Activated CD8-positive, alpha-beta memory T cell treated with anti-CD3 and anti-CD28 coated beads for 36 hours (primary cell): ENCODE measurements at regions not wholly inside any gene's neighbourhood (a gene's known extent, or its start where the extent isn't known, plus 50 kb on each side); places are given as distances from the start of the nearest gene placed in this dataset.
"Not testable (repeated sequence)": the region's sequence is repeated elsewhere in the genome, so short reads cannot be mapped to it uniquely, and the experiment has no call there.

Source experiments
- CTCF ChIA-PET: fragments of 350-600 bp; sonication (Branson Sonifier 250); formaldehyde crosslinking; loops from one replicate; lab custom pipeline; 2021; ENCODE audit warnings: antibody characterized with exemption; lab: Charles Lee
- POLR2A ChIA-PET: fragments of 350-600 bp; sonication (Branson Sonifier 250); formaldehyde crosslinking; loops from one replicate; lab custom pipeline; 2021; ENCODE audit warnings: antibody characterized with exemption; lab: Charles Lee

- CTCF ChIA-PET = not testable (repeated sequence)
Measured at GRCh38 chr12:131298526-131299369, 345.0 kb downstream of the ADGRD1 start.

GRCh38 chr12:131299370-131299701 is 345.6 kb downstream of the ADGRD1 start:
- POLR2A ChIA-PET, CTCF ChIA-PET: not testable (repeated sequence)

More at GRCh38 chr12:131298526-131299369, 345.0 kb downstream of the ADGRD1 start:
- POLR2A ChIA-PET = not testable (repeated sequence)

- CTCF ChIA-PET = not testable (repeated sequence)
Measured at GRCh38 chr12:131303576-131303975, 349.9 kb downstream of the ADGRD1 start.

GRCh38 chr12:131304642-131305041 is 350.9 kb downstream of the ADGRD1 start:
- CTCF ChIA-PET, POLR2A ChIA-PET: not testable (repeated sequence)

More at GRCh38 chr12:131303576-131303975, 349.9 kb downstream of the ADGRD1 start:
- POLR2A ChIA-PET = not testable (repeated sequence)

GRCh38 chr12:131309700-131310099 is 356.0 kb downstream of the ADGRD1 start:
- ChIA-PET POLR2A (no interaction called here), CTCF (interaction anchor here (0.6 kb wide), 1 partner anchor 80 kb away, joined by 3 read pairs; no protein-coding TSS in a partner anchor)

GRCh38 chr12:131310227-131310969 is 356.7 kb downstream of the ADGRD1 start:
- CTCF ChIA-PET, POLR2A ChIA-PET: not testable (repeated sequence)

- POLR2A ChIA-PET, CTCF ChIA-PET: not testable (repeated sequence)
Measured at GRCh38 chr12:131311279-131311722, 357.6 kb downstream of the ADGRD1 start.

GRCh38 chr12:131311764-131312163 is 358.1 kb downstream of the ADGRD1 start:
- ChIA-PET CTCF (no interaction called here), POLR2A (no interaction called here)

- CTCF ChIA-PET, POLR2A ChIA-PET: not testable (repeated sequence)
Measured at GRCh38 chr12:131312382-131312781, 358.7 kb downstream of the ADGRD1 start.

- ChIA-PET POLR2A (no interaction called here), CTCF (no interaction called here)
Measured at GRCh38 chr12:131312793-131313545, 359.3 kb downstream of the ADGRD1 start.

GRCh38 chr12:131313635-131314034 is 359.9 kb downstream of the ADGRD1 start:
- CTCF ChIA-PET = no interaction called here
- POLR2A ChIA-PET = no interaction called here

GRCh38 chr12:131314524-131315090 is 360.9 kb downstream of the ADGRD1 start:
- ChIA-PET CTCF (no interaction called here), POLR2A (no interaction called here)

GRCh38 chr12:131315601-131316000 is 361.9 kb downstream of the ADGRD1 start:
- ChIA-PET CTCF (no interaction called here), POLR2A (no interaction called here)

GRCh38 chr12:131316388-131316787 is 362.7 kb downstream of the ADGRD1 start:
- CTCF ChIA-PET = no interaction called here
- POLR2A ChIA-PET = no interaction called here

GRCh38 chr12:131318045-131318685 is 364.5 kb downstream of the ADGRD1 start:
- ChIA-PET CTCF (no interaction called here), POLR2A (no interaction called here)

GRCh38 chr12:131321988-131322387 is 368.3 kb downstream of the ADGRD1 start:
- CTCF ChIA-PET = no interaction called here

GRCh38 chr12:131322460-131322859 is 368.8 kb downstream of the ADGRD1 start:
- POLR2A ChIA-PET = not testable (repeated sequence)
- CTCF ChIA-PET = interaction anchor here (0.6 kb wide), 1 partner anchor 191 kb away, joined by 3 read pairs; no protein-coding TSS in a partner anchor

More at GRCh38 chr12:131321988-131322387, 368.3 kb downstream of the ADGRD1 start:
- POLR2A ChIA-PET = no interaction called here

GRCh38 chr12:131323879-131324278 is 370.2 kb downstream of the ADGRD1 start:
- CTCF ChIA-PET = no interaction called here
- POLR2A ChIA-PET = no interaction called here
